Neural crest cell (in vitro differentiated cells): ENCODE measurements at regions not wholly inside any gene's neighbourhood (a gene's known extent, or its start where the extent isn't known, plus 50 kb on each side); places are given as distances from the start of the nearest gene placed in this dataset.

Source experiments
- DNase-seq: peaks from one replicate; pipeline ENCODE4 v3.0.0; 2021; ENCODE audit warnings: low read depth, mixed read lengths, low spot score
- H3K27ac Mint-ChIP-seq: one replicate; pipeline ENCODE4 v1.8.0; 2021; ENCODE audit warnings: mild to moderate bottlenecking, mixed read lengths; ENCODE audit not compliant: unreplicated experiment
- H3K27me3 Mint-ChIP-seq: 2 replicates; pipeline ENCODE4 v1.8.0; 2021; ENCODE audit warnings: low read depth, mild to moderate bottlenecking, mixed read lengths
- H3K36me3 Mint-ChIP-seq: 2 replicates; pipeline ENCODE4 v1.8.0; 2021; ENCODE audit warnings: low read depth, mild to moderate bottlenecking, mixed read lengths
- H3K4me1 Mint-ChIP-seq: 2 replicates; pipeline ENCODE4 v1.8.0; 2021; ENCODE audit warnings: mixed read lengths
- H3K4me3 Mint-ChIP-seq: one replicate; pipeline ENCODE4 v1.8.0; 2021; ENCODE audit warnings: mild to moderate bottlenecking, mixed read lengths
- H3K9me3 Mint-ChIP-seq: 2 replicates; pipeline ENCODE4 v1.8.0; 2021; ENCODE audit warnings: mixed read lengths
- TF ChIP-seq, protein P1 (sequence below): fragments of 200-600 bp; sonication (generic); conservative IDR thresholded peaks from 2 replicates; pipeline ENCODE4 v1.5.0; 2021; ENCODE audit warnings: antibody characterized with exemption, mild to moderate bottlenecking

DNA sequence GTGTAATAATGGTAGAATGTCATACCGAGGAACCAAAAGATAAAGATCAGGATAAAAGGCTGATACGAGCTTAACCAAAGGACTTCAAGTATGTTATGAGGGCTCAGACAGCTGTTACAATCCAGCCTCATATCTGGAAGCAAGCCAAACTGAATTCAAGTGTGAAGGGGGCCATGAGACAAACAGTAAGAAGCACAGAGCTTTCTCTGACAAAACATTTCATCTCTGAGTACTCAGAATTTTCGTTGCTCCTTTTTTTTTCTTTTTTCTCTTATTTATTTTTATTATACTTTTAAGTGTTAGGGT lies 52.9 kb upstream of the CD180 start:
- H3K9me3 Mint-ChIP-seq = peaks cover 7% of the 10 kb centered on the region
- no peak for DNase-seq
- peaks cover 8% of the 10 kb centered on the region for H3K4me1 Mint-ChIP-seq
- H3K4me3 Mint-ChIP-seq = no peak overlapping the region
- H3K27ac Mint-ChIP-seq = no peak overlapping the region
- H3K27me3 Mint-ChIP-seq = no peaks in the 10 kb centered on the region
- H3K36me3 Mint-ChIP-seq = no peaks in the 10 kb centered on the region
- TF ChIP-seq, protein P1, sequence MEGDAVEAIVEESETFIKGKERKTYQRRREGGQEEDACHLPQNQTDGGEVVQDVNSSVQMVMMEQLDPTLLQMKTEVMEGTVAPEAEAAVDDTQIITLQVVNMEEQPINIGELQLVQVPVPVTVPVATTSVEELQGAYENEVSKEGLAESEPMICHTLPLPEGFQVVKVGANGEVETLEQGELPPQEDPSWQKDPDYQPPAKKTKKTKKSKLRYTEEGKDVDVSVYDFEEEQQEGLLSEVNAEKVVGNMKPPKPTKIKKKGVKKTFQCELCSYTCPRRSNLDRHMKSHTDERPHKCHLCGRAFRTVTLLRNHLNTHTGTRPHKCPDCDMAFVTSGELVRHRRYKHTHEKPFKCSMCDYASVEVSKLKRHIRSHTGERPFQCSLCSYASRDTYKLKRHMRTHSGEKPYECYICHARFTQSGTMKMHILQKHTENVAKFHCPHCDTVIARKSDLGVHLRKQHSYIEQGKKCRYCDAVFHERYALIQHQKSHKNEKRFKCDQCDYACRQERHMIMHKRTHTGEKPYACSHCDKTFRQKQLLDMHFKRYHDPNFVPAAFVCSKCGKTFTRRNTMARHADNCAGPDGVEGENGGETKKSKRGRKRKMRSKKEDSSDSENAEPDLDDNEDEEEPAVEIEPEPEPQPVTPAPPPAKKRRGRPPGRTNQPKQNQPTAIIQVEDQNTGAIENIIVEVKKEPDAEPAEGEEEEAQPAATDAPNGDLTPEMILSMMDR = no peak

DNA sequence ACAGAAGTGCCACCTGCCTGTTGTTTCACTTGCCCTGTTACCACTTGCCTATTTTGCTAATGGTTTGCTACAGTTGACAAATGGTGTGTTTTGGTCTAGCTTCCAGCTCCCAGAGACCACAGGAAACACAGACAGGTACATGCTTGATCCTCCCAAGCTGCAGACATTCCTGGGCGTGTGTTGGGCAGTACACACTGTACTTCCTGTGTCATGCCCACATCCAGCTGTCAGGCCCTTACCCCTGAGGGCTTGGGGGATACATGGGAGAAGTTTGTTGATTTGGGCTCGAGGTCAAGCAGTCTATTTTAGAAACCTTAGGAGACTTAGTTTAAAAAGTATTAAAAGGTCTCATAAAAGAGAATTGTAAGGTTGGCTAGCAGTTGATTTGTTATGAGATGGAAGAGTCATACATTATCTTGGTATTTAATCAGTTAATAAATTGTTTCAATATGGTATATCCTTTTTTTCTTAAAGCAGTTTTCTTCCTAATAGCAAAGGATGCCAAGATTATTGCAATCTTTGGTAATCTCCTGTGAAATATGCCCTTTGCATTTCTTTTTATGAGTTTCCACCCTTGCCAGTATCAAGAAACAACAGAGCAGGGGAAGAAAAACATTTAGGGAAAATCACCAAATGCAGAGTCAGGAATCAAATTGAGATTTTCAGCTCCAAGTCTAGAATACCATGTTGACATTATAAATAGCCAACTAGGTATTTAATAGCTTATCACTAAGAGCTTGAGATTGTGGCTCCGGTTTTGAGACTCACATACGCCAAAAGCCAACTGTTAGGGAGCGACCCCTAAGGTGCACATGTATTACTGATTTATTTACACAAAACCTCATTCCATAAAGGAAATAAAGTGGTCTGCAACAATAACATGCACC lies 52.3 kb upstream of the CD180 start:
- no peak overlapping the region for H3K27ac Mint-ChIP-seq
- H3K9me3 Mint-ChIP-seq = peaks cover 7% of the 10 kb centered on the region
- TF ChIP-seq, protein P1 = no peak
- no peaks in the 10 kb centered on the region for H3K27me3 Mint-ChIP-seq
- H3K4me3 Mint-ChIP-seq = no peak overlapping the region
- H3K4me1 Mint-ChIP-seq = peaks cover 8% of the 10 kb centered on the region
- no peaks in the 10 kb centered on the region for H3K36me3 Mint-ChIP-seq
- no peak for DNase-seq

DNA sequence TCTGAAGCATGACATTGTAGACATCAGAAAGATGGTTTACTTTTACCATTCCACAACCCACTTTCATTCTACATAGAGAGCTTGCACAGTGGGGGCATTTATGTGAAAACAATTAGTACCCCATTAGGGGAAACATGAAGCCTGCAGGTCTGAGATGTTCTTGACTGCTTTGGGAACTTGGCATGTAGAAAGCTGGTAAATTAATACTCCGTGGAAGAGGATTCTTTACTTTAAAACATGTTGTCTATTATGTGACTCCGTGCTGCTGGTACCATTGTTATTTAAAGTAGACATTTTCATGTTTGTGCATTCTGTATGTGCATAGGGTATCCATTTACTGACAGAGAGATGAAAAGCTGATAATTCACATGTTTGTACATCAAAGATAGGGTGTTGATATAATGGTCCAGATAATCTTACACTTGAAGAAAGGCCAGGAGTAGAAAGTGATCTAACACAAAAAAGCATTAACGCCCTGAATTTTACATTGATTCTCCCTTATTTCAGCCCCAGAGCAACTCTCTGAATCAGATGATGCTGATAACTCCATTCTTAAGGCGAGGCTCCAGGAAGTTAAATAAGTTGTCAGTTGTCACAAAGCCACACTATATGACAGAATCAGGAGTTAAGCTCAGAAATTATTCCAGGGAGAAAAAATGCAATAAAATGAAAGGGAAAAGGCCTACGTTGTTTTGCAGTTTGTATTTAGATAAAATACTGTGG lies 50.1 kb upstream of the CD180 start:
- H3K9me3 Mint-ChIP-seq = no peaks in the 10 kb centered on the region
- TF ChIP-seq, protein P1 = no peak
- peaks cover 12% of the 10 kb centered on the region for H3K4me1 Mint-ChIP-seq
- no peak overlapping the region for H3K4me3 Mint-ChIP-seq
- H3K27me3 Mint-ChIP-seq = no peaks in the 10 kb centered on the region
- no peak overlapping the region for H3K27ac Mint-ChIP-seq
- DNase-seq = no peak
- no peaks in the 10 kb centered on the region for H3K36me3 Mint-ChIP-seq
